ENCODE measurements at regions not wholly inside any gene's neighbourhood (a gene's known extent, or its start where the extent isn't known, plus 50 kb on each side); places are given as distances from the start of the nearest gene placed in this dataset.

DNA sequence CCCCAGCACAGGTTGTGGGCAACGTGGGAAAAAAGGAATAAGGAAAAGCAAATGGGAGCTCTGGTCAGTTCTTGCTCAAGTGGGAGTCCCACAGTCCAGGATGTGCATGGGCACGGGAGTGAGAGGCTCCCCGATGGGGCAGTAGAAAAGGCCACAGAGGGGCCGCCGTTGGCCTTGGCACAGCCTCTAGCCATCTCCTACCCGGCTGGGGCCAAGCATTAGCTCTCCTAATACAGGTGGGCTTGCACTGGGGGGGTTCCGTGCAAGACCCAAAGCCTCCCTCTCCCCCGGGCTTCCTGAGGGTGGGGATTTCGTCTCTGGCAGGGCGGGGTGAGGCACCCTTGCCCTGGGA is 212.2 kb upstream of the MVB12B start:
- TF ChIP-seq, protein P1, sequence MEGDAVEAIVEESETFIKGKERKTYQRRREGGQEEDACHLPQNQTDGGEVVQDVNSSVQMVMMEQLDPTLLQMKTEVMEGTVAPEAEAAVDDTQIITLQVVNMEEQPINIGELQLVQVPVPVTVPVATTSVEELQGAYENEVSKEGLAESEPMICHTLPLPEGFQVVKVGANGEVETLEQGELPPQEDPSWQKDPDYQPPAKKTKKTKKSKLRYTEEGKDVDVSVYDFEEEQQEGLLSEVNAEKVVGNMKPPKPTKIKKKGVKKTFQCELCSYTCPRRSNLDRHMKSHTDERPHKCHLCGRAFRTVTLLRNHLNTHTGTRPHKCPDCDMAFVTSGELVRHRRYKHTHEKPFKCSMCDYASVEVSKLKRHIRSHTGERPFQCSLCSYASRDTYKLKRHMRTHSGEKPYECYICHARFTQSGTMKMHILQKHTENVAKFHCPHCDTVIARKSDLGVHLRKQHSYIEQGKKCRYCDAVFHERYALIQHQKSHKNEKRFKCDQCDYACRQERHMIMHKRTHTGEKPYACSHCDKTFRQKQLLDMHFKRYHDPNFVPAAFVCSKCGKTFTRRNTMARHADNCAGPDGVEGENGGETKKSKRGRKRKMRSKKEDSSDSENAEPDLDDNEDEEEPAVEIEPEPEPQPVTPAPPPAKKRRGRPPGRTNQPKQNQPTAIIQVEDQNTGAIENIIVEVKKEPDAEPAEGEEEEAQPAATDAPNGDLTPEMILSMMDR (conservative IDR thresholded peaks at IDR 0.05; ENCODE audit: low read depth, low read length): no peak
- no peak for TF ChIP-seq EZH2 (IDR thresholded peaks at IDR 0.05; ENCODE audit: borderline replicate concordance, low read depth, low read length, poor library complexity, severe bottlenecking)
